CD14-positive monocyte (primary cell): ENCODE measurements at regions not wholly inside any gene's neighbourhood (a gene's known extent, or its start where the extent isn't known, plus 50 kb on each side); places are given as distances from the start of the nearest gene placed in this dataset.

Source experiments
- DNase-seq, 3 donors: peaks; one replicate each; pipeline ENCODE4 v3.0.0-alpha.2; 2011 to 2022
- H2AFZ ChIP-seq: 2 replicates; pipeline ENCODE4 v1.6.0; 2012; ENCODE audit warnings: mild to moderate bottlenecking, low read depth, low read length, inconsistent platforms; ENCODE audit not compliant: insufficient read depth, poor library complexity, severe bottlenecking
- H3K27ac ChIP-seq, 2 donors: 1 replicate in 1 of 2; 2 replicates in 1 of 2; pipeline ENCODE4 v1.5.1; 2012 to 2013; ENCODE audit warnings: low read length in 2 of 2, control low read depth in 1 of 2, inconsistent platforms in 1 of 2, low read depth in 1 of 2, mild to moderate bottlenecking in 1 of 2
- H3K27me3 ChIP-seq, 2 donors: one replicate each; pipeline versions ENCODE4 v1.6.0 to v1.6.1; 2011 to 2013; ENCODE audit warnings: low read length in 2 of 2; ENCODE audit not compliant: control insufficient read depth in 2 of 2, insufficient read depth in 2 of 2
- H3K36me3 ChIP-seq, 2 donors: replicated peaks in 1 of 2; 1 replicate in 1 of 2; 2 replicates in 1 of 2; pipeline versions ENCODE4 v1.5.1 to v1.6.1; 2012 to 2013; ENCODE audit warnings: low read length in 2 of 2, control low read depth in 1 of 2, inconsistent platforms in 1 of 2, mild to moderate bottlenecking in 1 of 2; ENCODE audit not compliant: insufficient read depth in 2 of 2, control insufficient read depth in 1 of 2
- H3K4me1 ChIP-seq, 2 donors: 1 replicate in 1 of 2; 2 replicates in 1 of 2; pipeline versions ENCODE4 v1.5.1 to v1.6.1; 2012 to 2013; ENCODE audit warnings: low read length in 2 of 2, control low read depth in 1 of 2, inconsistent platforms in 1 of 2, mild to moderate bottlenecking in 1 of 2, moderate library complexity in 1 of 2; ENCODE audit not compliant: insufficient read depth in 2 of 2, control insufficient read depth in 1 of 2
- H3K4me2 ChIP-seq: replicated peaks from 2 replicates; pipeline ENCODE3; 2012; ENCODE audit warnings: low read length, moderate library complexity, mild to moderate bottlenecking; ENCODE audit not compliant: poor library complexity, severe bottlenecking; ENCODE audit errors: extremely low read depth
- H3K4me3 ChIP-seq, 3 experiments: fragments of 200-600 bp in 1 of 3; sonication (generic) in 1 of 3; replicated peaks in 1 of 3; 1 replicate in 2 of 3; 2 replicates in 1 of 3; pipeline ENCODE4 v1.5.1; 2011 to 2013; ENCODE audit warnings: low read length in 3 of 3, mild to moderate bottlenecking in 3 of 3, control low read depth in 2 of 3, low read depth in 2 of 3, inconsistent platforms in 1 of 3, moderate library complexity in 1 of 3
- H3K79me2 ChIP-seq: 2 replicates; pipeline ENCODE4 v1.6.0; 2012; ENCODE audit warnings: mild to moderate bottlenecking, control low read depth, inconsistent platforms, low read length, moderate library complexity; ENCODE audit not compliant: insufficient read depth
- H3K9ac ChIP-seq: 2 replicates; pipeline ENCODE4 v1.6.0; 2017; ENCODE audit warnings: low read length, mild to moderate bottlenecking; ENCODE audit not compliant: insufficient read depth, poor library complexity, severe bottlenecking
- H3K9me3 ChIP-seq, 2 donors: replicated peaks in 1 of 2; 1 replicate in 1 of 2; 2 replicates in 1 of 2; pipeline versions ENCODE4 v1.5.1 to v1.6.1; 2012 to 2013; ENCODE audit warnings: low read length in 2 of 2, control low read depth in 1 of 2; ENCODE audit not compliant: control insufficient read depth in 1 of 2, insufficient read depth in 1 of 2
- H4K20me1 ChIP-seq: 2 replicates; pipeline ENCODE4 v1.6.0; 2012; ENCODE audit warnings: mild to moderate bottlenecking, low read length, control low read depth, moderate library complexity; ENCODE audit not compliant: insufficient read depth
- H3K27ac Mint-ChIP-seq, 7 donors: one replicate each; pipeline ENCODE4 v1.8.0; 2020; ENCODE audit warnings: mild to moderate bottlenecking in 7 of 7, mixed read lengths in 7 of 7, moderate library complexity in 6 of 7, inconsistent platforms in 2 of 7
- H3K27me3 Mint-ChIP-seq, 3 donors: one replicate each; pipeline ENCODE4 v1.8.0; 2021 to 2022; ENCODE audit warnings: low read depth in 3 of 3, mild to moderate bottlenecking in 3 of 3, mixed read lengths in 3 of 3, moderate library complexity in 3 of 3, inconsistent platforms in 1 of 3
- H3K36me3 Mint-ChIP-seq, 2 donors: one replicate each; pipeline ENCODE4 v1.8.0; 2020; ENCODE audit warnings: mixed read lengths in 2 of 2, inconsistent platforms in 1 of 2, mild to moderate bottlenecking in 1 of 2
- H3K4me1 Mint-ChIP-seq: one replicate; pipeline ENCODE4 v1.8.0; 2020; ENCODE audit warnings: mild to moderate bottlenecking, mixed read lengths
- H3K4me3 Mint-ChIP-seq, 2 donors: one replicate each; pipeline ENCODE4 v1.8.0; 2020; ENCODE audit warnings: mild to moderate bottlenecking in 2 of 2, mixed read lengths in 2 of 2, moderate library complexity in 1 of 2
- H3K9me3 Mint-ChIP-seq, 7 donors: one replicate each; pipeline ENCODE4 v1.8.0; 2020 to 2022; ENCODE audit warnings: mixed read lengths in 7 of 7, mild to moderate bottlenecking in 6 of 7, moderate library complexity in 6 of 7, inconsistent platforms in 2 of 7
- CTCF ChIP-seq: fragments of 200-600 bp; IDR thresholded peaks from one replicate; pipeline ENCODE4 v1.8.0; 2022; ENCODE audit warnings: antibody characterized with exemption, mild to moderate bottlenecking
- WGBS: methylation state at CpG from one replicate; pipeline ENCODE4 v1.1.5; 2013; ENCODE audit warnings: missing lambda C conversion rate; ENCODE audit not compliant: insufficient coverage; 5-methylcytosine and 5-hydroxymethylcytosine counted together
- intact Hi-C, 2 donors: fragments of 100-400 bp; cut with micrococcal nuclease; formaldehyde crosslinking; loops; one replicate each; pipeline versions ENCODE4 v1.15.0 to v1.15.1; 2023

GRCh38 chr9:88041447-88041846, 67.1 kb upstream of the CDK20 start:
- no peak overlapping the region for H3K27ac ChIP-seq
- Mint-ChIP-seq H3K36me3 (no peaks in the 10 kb centered on the region), H3K27ac (no peak overlapping the region), H3K27me3 (peaks cover 0 to 5% (median 2%) of the 10 kb centered on the region in 3 donors), H3K9me3 (peaks cover 20 to 60% (median 46%) of the 10 kb centered on the region in 7 donors), H3K4me1 (no peaks in the 10 kb centered on the region), H3K4me3 (no peak overlapping the region)
- H3K79me2 ChIP-seq = no peaks in the 10 kb centered on the region
- no CpG with 5 or more reads among the region's 1 CpG for WGBS
- no peaks in the 10 kb centered on the region for H3K27me3 ChIP-seq
- no peaks in the 10 kb centered on the region for H3K4me1 ChIP-seq
- no peak overlapping the region for H3K4me3 ChIP-seq
- intact Hi-C loops = no loop called here
- peaks cover 40 to 44% of the 10 kb centered on the region in 2 donors for H3K9me3 ChIP-seq
- no peak for DNase-seq
- H3K4me2 ChIP-seq = no peak overlapping the region
- no peak overlapping the region for H3K9ac ChIP-seq
- H2AFZ ChIP-seq = no peak overlapping the region
- no peaks in the 10 kb centered on the region for H3K36me3 ChIP-seq
- no peak for TF ChIP-seq CTCF
- H4K20me1 ChIP-seq = no peaks in the 10 kb centered on the region

- H4K20me1 ChIP-seq = no peaks in the 10 kb centered on the region
- H3K27me3 Mint-ChIP-seq = peaks cover 0 to 6% (median under 1%) of the 10 kb centered on the region in 3 donors
- no peaks in the 10 kb centered on the region for H3K79me2 ChIP-seq
- H3K9me3 ChIP-seq = peaks cover 27 to 34% of the 10 kb centered on the region in 2 donors
- no peaks in the 10 kb centered on the region for H3K4me1 ChIP-seq
- H2AFZ ChIP-seq = no peak overlapping the region
- 100% methylated on average over 1 of the region's 3 CpGs for WGBS
- H3K36me3 Mint-ChIP-seq = no peaks in the 10 kb centered on the region
- no peak overlapping the region for H3K9ac ChIP-seq
- H3K36me3 ChIP-seq = no peaks in the 10 kb centered on the region
- no peak overlapping the region for H3K27ac Mint-ChIP-seq
- no peak for DNase-seq
- no peaks in the 10 kb centered on the region for H3K4me1 Mint-ChIP-seq
- no peak overlapping the region for H3K4me3 ChIP-seq
- no peak for TF ChIP-seq CTCF
- intact Hi-C loops = no loop called here
- no peak overlapping the region for H3K4me3 Mint-ChIP-seq
- H3K4me2 ChIP-seq = no peak overlapping the region
- H3K27ac ChIP-seq = no peak overlapping the region
- H3K9me3 Mint-ChIP-seq = peaks cover 13 to 41% (median 36%) of the 10 kb centered on the region in 7 donors
- no peaks in the 10 kb centered on the region for H3K27me3 ChIP-seq
Measured at GRCh38 chr9:88037285-88037845, 63.0 kb upstream of the CDK20 start.
